AG09319 (cell line): ENCODE measurements at regions not wholly inside any gene's neighbourhood (a gene's known extent, or its start where the extent isn't known, plus 50 kb on each side); places are given as distances from the start of the nearest gene placed in this dataset.
A peak's percentile ranks its signal among the peaks of the same experiment; 100 is the strongest.
"Not testable (repeated sequence)": the region's sequence is repeated elsewhere in the genome, so short reads cannot be mapped to it uniquely, and the experiment has no call there.

Source experiments
- DNase-seq: peaks from one replicate; pipeline ENCODE4 v3.0.0-alpha.2; 2010; ENCODE audit warnings: low read depth; ENCODE audit errors: extremely low read depth
- CTCF ChIP-seq: IDR thresholded peaks from 2 replicates; pipeline ENCODE4 v1.5.1; 2011; ENCODE audit warnings: low read depth, mild to moderate bottlenecking, inconsistent platforms, low read length, moderate library complexity

DNA sequence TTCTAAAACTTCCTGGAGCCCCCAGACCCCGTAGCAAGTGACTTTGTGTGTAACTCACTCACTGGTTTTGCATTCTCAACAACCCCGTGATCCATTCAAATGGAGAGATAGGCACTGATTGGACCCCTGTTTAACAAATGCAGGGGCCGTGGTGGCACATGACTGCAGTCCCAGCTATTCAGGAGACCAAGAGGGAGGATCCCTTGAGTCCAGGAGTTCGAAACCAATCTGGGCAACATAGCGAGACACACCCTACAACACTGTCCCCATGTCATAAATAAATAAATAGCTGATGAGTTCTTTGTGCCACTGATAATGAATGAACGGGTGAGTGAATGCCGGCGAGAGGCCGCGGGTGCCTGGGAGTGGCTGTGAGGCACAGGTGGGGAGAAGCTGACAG, 59.4 kb upstream of the PAX7 start:
- DNase-seq, result no peak
- TF ChIP-seq CTCF, result no peak

GRCh38 chr1:18572022-18572880, 58.4 kb upstream of the PAX7 start:
- TF ChIP-seq CTCF, result no peak
- no peak for DNase-seq

DNA sequence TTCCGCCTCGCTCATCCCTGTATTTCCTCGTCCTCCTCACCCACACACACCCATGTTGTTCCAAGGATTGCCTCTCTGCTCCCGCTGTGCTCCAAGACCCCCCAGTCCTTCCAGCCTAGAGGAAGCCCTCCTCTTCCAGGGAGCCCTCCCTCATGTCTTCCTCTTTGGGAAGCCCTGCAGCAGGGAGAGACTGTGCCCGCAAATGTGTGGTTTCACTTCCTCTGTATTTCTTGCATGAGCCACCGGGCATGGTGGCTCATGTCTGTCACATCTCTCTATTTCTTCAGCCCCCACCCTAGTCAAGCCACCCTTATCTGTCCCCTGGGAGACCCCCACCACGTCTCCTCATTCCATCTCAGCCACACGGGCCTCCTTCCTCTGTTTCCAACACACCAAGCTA, 57.5 kb upstream of the PAX7 start:
- no peak for TF ChIP-seq CTCF
- DNase-seq, result no peak

GRCh38 chr1:18574754-18575153, 55.9 kb upstream of the PAX7 start:
- no peak for TF ChIP-seq CTCF
- no peak for DNase-seq

GRCh38 chr1:18575620-18576019, 55.0 kb upstream of the PAX7 start:
- no peak for DNase-seq

DNA sequence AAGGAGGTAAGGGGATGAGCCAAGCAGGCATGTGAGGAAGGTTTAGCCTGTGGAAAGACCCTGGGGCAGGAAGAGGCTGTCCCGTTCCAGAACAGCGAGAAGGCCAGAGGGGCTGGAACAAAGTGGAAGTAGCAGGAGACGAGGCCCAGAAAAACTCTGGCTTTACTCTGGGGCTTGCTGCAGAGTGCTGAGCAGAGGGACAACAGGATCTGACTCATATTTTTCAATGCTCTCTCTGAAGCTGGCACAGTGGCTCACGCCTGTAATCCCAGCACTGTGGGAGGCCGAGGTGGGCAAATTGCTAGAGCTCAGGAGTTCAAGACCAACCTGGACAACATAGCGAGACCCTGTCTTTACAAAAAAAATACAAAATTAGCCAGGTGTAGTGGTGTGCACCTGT, 52.4 kb upstream of the PAX7 start:
- no peak for DNase-seq
- no peak for TF ChIP-seq CTCF

More at GRCh38 chr1:18575620-18576019, 55.0 kb upstream of the PAX7 start:
- TF ChIP-seq CTCF, result peak; percentile 89

DNA sequence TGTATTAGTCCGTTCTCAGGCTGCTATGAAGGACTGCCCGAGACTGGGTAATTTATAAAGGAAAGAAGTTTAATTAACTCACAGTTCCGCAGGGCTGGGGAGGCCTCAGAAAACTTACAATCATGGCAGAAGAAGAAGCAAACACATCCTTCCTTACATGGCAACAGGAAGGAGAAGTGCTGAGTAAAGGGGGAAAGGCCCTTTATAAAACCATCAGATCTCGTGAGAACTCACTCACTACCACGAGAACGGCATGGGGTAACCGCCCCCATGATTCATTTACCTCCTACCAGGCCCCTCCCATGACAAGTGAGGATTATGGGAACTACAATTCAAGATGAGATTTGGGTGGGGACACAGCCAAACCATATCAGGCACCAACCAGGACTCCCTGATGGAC, 51.4 kb upstream of the PAX7 start:
- DNase-seq, result not testable (repeated sequence)

GRCh38 chr1:18580047-18580446, 50.6 kb upstream of the PAX7 start:
- TF ChIP-seq CTCF, result no peak

More at GRCh38 chr1:18580047-18580446, 50.6 kb upstream of the PAX7 start:
- no peak for DNase-seq
